Dermis microvascular lymphatic vessel endothelial cell (primary cell): ENCODE measurements at regions not wholly inside any gene's neighbourhood (a gene's known extent, or its start where the extent isn't known, plus 50 kb on each side); places are given as distances from the start of the nearest gene placed in this dataset.

Experiments used
- DNase-seq, 2 donors: peaks; one replicate each; pipeline versions ENCODE4 v3.0.0 to v3.0.0-alpha.2; 2010; ENCODE audit warnings: low read depth in 2 of 2

- DNase-seq, result no peak
These were observed 53.0 kb upstream of the TCF21 start for GRCh38 chr6:133835901-133836300.

GRCh38 chr6:133837801-133838349 is 51.0 kb upstream of the TCF21 start:
- DNase-seq, result peak; percentile 18 to 43
